Endodermal cell (in vitro differentiated cells): ENCODE measurements at regions not wholly inside any gene's neighbourhood (a gene's known extent, or its start where the extent isn't known, plus 50 kb on each side); places are given as distances from the start of the nearest gene placed in this dataset.

Experiments used
- DNase-seq: peaks from one replicate; pipeline ENCODE4 v3.0.0-alpha.2; 2017
- H3K27ac ChIP-seq: 2 replicates; pipeline ENCODE4 v1.5.1; 2013; ENCODE audit warnings: mild to moderate bottlenecking, low read depth, low read length, moderate library complexity
- H3K27me3 ChIP-seq: 2 replicates; pipeline ENCODE4 v1.6.1; 2013; ENCODE audit warnings: mild to moderate bottlenecking, low read length, moderate library complexity; ENCODE audit not compliant: insufficient read depth, control insufficient read depth, poor library complexity, severe bottlenecking
- H3K36me3 ChIP-seq: 2 replicates; pipeline ENCODE4 v1.7.0; 2013; ENCODE audit warnings: mild to moderate bottlenecking, low read length, moderate library complexity; ENCODE audit not compliant: control insufficient read depth, insufficient read depth
- H3K4me1 ChIP-seq: one replicate; pipeline ENCODE4 v1.7.0; 2013; ENCODE audit warnings: low read length; ENCODE audit not compliant: control insufficient read depth, insufficient read depth
- H3K4me3 ChIP-seq: 2 replicates; pipeline ENCODE4 v1.5.1; 2013; ENCODE audit warnings: mild to moderate bottlenecking, low read length, moderate library complexity
- H3K9ac ChIP-seq: 2 replicates; pipeline ENCODE4 v1.6.1; 2013; ENCODE audit warnings: mild to moderate bottlenecking, low read length, moderate library complexity; ENCODE audit not compliant: poor library complexity, severe bottlenecking; ENCODE audit errors: extremely low read depth
- H3K9me3 ChIP-seq: 2 replicates; pipeline ENCODE4 v1.6.1; 2013; ENCODE audit warnings: mild to moderate bottlenecking, low read length, moderate library complexity; ENCODE audit not compliant: control insufficient read depth
- H3K27ac Mint-ChIP-seq: 2 replicates; pipeline ENCODE4 v1.8.0; 2020; ENCODE audit warnings: mixed read lengths
- H3K27me3 Mint-ChIP-seq: 2 replicates; pipeline ENCODE4 v1.8.0; 2021; ENCODE audit warnings: mild to moderate bottlenecking, mixed read lengths; ENCODE audit not compliant: insufficient read depth
- H3K36me3 Mint-ChIP-seq: 2 replicates; pipeline ENCODE4 v1.8.0; 2020; ENCODE audit warnings: low read depth, mixed read lengths
- H3K4me1 Mint-ChIP-seq: 2 replicates; pipeline ENCODE4 v1.8.0; 2020; ENCODE audit warnings: mixed read lengths
- H3K4me3 Mint-ChIP-seq: 2 replicates; pipeline ENCODE4 v1.8.0; 2020; ENCODE audit warnings: mild to moderate bottlenecking, moderate library complexity, mixed read lengths
- H3K9me3 Mint-ChIP-seq: 2 replicates; pipeline ENCODE4 v1.8.0; 2020; ENCODE audit warnings: mild to moderate bottlenecking, mixed read lengths
- CTCF ChIP-seq: fragments of 200-600 bp; sonication (generic); conservative IDR thresholded peaks from 2 replicates; pipeline ENCODE4 v1.5.0; 2021; ENCODE audit warnings: antibody characterized with exemption, mild to moderate bottlenecking
- WGBS, 2 experiments: methylation state at CpG; one replicate each; pipeline versions ENCODE4 v1.1.5 to v1.1.7; 2013; ENCODE audit warnings: missing lambda C conversion rate in 2 of 2, mixed read lengths in 1 of 2; ENCODE audit not compliant: insufficient coverage in 1 of 2, insufficient read length in 1 of 2; 5-methylcytosine and 5-hydroxymethylcytosine counted together

GRCh38 chr3:124385996-124386395, 344.3 kb upstream of the UMPS start:
- no peak overlapping the region for H3K27ac ChIP-seq
- peaks cover 8% of the 10 kb centered on the region for H3K4me1 Mint-ChIP-seq
- no peaks in the 10 kb centered on the region for H3K9me3 ChIP-seq
- no peaks in the 10 kb centered on the region for H3K4me1 ChIP-seq
- no peak for DNase-seq
- no peaks in the 10 kb centered on the region for H3K27me3 ChIP-seq
- 82 to 94% methylated on average over 2 of the region's 2 CpGs for WGBS, 2 experiments
- H3K9me3 Mint-ChIP-seq, result no peaks in the 10 kb centered on the region
- TF ChIP-seq CTCF, result no peak
- H3K36me3 ChIP-seq, result no peaks in the 10 kb centered on the region
- H3K27ac Mint-ChIP-seq, result no peak overlapping the region
- H3K9ac ChIP-seq, result no peak overlapping the region
- no peak overlapping the region for H3K4me3 Mint-ChIP-seq
- H3K27me3 Mint-ChIP-seq, result no peaks in the 10 kb centered on the region
- H3K4me3 ChIP-seq, result no peak overlapping the region
- no peaks in the 10 kb centered on the region for H3K36me3 Mint-ChIP-seq

GRCh38 chr3:124386996-124387595, 343.2 kb upstream of the UMPS start:
- Histone ChIP-seq H3K9me3 (no peaks in the 10 kb centered on the region), H3K4me1 (no peaks in the 10 kb centered on the region), H3K27me3 (no peaks in the 10 kb centered on the region), H3K4me3 (no peak overlapping the region), H3K36me3 (no peaks in the 10 kb centered on the region), H3K9ac (no peak overlapping the region), H3K27ac (no peak overlapping the region)
- WGBS, 2 experiments, result 56% methylated on average over 4 of the region's 4 CpGs; no CpG with 5 or more reads in 1 of the 2 experiments
- Mint-ChIP-seq H3K9me3 (no peaks in the 10 kb centered on the region), H3K27me3 (no peaks in the 10 kb centered on the region), H3K4me1 (peaks cover 8% of the 10 kb centered on the region), H3K36me3 (no peaks in the 10 kb centered on the region), H3K27ac (no peak overlapping the region), H3K4me3 (no peak overlapping the region)
- no peak for TF ChIP-seq CTCF
- no peak for DNase-seq

- Histone ChIP-seq H3K4me1 (no peaks in the 10 kb centered on the region), H3K27me3 (no peaks in the 10 kb centered on the region), H3K27ac (no peak overlapping the region), H3K36me3 (no peaks in the 10 kb centered on the region), H3K4me3 (no peak overlapping the region), H3K9ac (no peak overlapping the region), H3K9me3 (no peaks in the 10 kb centered on the region)
- Mint-ChIP-seq H3K9me3 (no peaks in the 10 kb centered on the region), H3K4me1 (no peaks in the 10 kb centered on the region), H3K36me3 (no peaks in the 10 kb centered on the region), H3K4me3 (no peak overlapping the region), H3K27me3 (no peaks in the 10 kb centered on the region), H3K27ac (no peak overlapping the region)
- 69 to 91% methylated on average over 2 to 3 of the region's 3 CpGs for WGBS, 2 experiments
- no peak for DNase-seq
- TF ChIP-seq CTCF, result peak; percentile 51
Observed at GRCh38 chr3:124391774-124392173, 338.5 kb upstream of the UMPS start.
